ENCODE measurements at regions not wholly inside any gene's neighbourhood (a gene's known extent, or its start where the extent isn't known, plus 50 kb on each side); places are given as distances from the start of the nearest gene placed in this dataset.

DNA sequence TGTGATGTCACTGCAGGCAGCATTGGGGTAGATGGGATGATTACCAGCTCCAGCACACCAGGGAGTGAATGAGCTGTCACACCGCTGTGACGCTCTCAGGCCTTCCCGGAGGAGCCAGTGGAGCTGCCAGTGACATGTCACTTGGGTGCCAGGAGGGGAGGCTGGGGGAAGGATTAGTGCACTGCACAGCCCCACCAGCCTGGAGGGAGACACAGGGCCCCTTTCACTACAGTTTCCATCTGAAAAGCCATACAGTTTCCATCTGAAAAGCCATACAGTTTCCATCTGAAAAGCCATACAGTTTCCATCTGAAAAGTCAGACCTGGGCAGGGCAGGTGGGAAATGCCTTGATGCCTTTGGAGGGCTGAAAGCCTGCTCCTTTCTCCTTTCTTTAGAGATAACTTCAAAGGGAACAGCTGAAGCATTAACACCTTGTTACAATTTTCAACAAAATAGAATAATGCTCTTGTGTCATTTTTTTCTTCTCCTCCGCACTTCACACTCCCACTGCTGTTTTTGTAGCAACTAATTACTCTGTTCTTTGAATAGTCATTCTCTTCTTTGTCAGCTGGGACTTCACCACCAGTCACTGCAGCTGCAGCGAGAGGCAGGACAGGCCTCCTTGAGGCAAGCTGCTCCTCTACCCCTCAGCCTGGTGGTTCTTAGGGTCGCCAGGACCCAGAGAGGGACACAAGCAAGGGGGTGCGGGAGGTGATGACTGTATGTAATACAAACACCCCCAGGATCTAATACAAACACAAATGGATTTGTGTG lies 256.9 kb upstream of the RGS6 start:
- no peak overlapping the region for H3K27ac ChIP-seq (ENCODE audit: low read depth)
- no peaks in the 10 kb centered on the region for H3K36me3 ChIP-seq (ENCODE audit: insufficient read depth)
- 93% methylated on average over 7 of the region's 7 CpGs for WGBS
- DNase-seq (ENCODE audit: extremely low spot score) = no peak
- H3K4me1 ChIP-seq (ENCODE audit: insufficient read depth) = no peaks in the 10 kb centered on the region
- H3K4me3 ChIP-seq (ENCODE audit: low read depth, low read length) = no peak overlapping the region

DNA sequence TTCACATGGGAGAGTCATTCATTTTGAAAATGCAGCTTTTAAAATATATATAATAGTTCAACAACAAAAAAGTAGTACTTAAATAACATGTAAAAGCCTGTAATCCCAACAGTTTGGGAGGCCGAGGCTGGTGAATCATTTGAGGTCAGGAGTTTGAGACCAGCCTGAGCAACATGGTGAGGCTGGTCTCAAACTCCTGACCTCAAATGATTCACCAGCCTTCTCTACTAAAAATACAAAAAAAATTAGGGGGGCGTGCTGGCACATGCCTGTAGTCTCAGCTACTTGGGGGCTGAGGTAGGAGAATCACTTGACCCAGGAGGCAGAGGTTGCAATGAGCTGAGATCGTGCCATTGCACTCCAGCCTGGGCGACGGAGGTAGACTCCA lies 256.3 kb upstream of the RGS6 start:
- 97% methylated on average over 5 of the region's 5 CpGs for WGBS
- H3K27ac ChIP-seq (ENCODE audit: low read depth) = no peak overlapping the region
- H3K4me1 ChIP-seq (ENCODE audit: insufficient read depth) = no peaks in the 10 kb centered on the region
- H3K4me3 ChIP-seq (ENCODE audit: low read depth, low read length) = no peak overlapping the region
- DNase-seq (ENCODE audit: extremely low spot score) = no peak
- H3K36me3 ChIP-seq (ENCODE audit: insufficient read depth) = no peaks in the 10 kb centered on the region

DNA sequence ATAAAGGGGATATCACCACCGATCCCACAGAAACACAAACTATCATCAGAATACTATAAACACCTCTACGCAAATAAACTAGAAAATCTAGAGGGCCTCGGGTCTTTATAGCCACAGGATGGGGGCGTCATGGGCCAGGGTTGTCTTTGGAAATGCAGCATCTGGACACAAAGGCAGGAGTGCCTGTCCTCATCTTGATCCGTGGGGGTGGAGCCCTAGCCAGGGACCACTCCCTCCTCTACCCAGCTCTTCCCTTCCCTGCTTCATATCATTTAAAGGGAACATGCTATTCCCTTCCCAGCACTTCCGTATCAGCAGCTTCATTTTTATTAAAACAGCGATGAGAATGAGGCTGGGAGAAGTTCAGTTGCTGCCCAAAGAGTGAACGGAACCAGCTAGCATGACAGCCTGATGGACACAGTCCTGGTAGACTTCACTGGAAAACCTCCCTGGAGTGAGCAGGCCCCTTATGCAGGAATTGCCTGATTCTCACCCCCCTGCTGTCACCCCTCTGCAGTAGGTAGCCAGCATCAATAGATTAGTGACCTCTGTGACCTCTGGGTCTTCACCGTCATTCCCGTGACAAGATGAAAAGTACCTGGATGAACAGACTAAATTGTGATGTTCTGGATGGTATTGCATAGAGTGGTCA lies 251.4 kb upstream of the RGS6 start:
- Histone ChIP-seq H3K36me3 (ENCODE audit: insufficient read depth) (no peaks in the 10 kb centered on the region), H3K4me1 (ENCODE audit: insufficient read depth) (no peaks in the 10 kb centered on the region), H3K27ac (ENCODE audit: low read depth) (no peak overlapping the region), H3K4me3 (ENCODE audit: low read depth, low read length) (no peak overlapping the region)
- 81% methylated on average over 10 of the region's 10 CpGs for WGBS
- no peak for DNase-seq (ENCODE audit: extremely low spot score)

DNA sequence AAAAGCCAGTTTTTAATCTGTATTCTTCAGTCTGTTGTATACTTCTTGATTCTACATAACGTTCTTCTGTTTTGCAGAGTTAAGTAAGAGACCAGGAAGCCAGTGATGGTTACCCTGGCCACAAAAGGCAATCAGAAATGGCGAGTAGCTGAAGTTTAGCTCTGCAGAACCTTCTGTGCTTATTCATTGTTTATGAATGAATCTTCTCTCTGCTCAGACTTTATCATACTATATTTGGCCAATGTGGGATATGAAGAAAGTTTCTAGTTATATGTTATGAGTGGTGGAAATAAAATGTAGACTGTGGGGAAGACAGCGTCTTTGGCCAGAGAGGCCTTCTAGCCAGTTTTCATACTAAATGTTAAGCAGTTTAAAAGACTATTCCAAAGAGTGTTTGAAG lies 249.9 kb upstream of the RGS6 start:
- H3K4me3 ChIP-seq (ENCODE audit: low read depth, low read length) = no peak overlapping the region
- no peaks in the 10 kb centered on the region for H3K4me1 ChIP-seq (ENCODE audit: insufficient read depth)
- WGBS = 57% methylated on average over 3 of the region's 3 CpGs
- no peak overlapping the region for H3K27ac ChIP-seq (ENCODE audit: low read depth)
- no peak for DNase-seq (ENCODE audit: extremely low spot score)
- no peaks in the 10 kb centered on the region for H3K36me3 ChIP-seq (ENCODE audit: insufficient read depth)

DNA sequence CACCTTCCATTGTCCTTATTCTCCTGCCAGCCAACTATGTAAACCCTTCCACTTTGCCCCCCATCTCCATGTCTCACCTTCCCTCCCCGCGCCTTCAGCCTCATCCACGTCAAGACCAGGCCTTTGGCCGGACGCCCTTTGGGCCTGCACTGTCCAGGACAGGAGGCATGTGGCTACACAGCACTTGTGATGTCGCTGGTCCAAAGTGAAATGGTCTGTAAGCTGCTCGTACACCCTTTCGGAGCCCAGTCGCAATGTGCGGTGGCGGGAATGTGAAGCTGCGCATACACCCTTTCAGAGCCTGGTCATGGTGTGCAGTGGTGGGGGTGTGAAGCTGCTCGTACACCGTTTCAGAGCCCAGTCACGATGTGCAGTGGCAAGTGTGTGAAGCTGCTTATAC lies 247.9 kb upstream of the RGS6 start:
- Histone ChIP-seq H3K4me3 (ENCODE audit: low read depth, low read length) (no peak overlapping the region), H3K36me3 (ENCODE audit: insufficient read depth) (no peaks in the 10 kb centered on the region), H3K4me1 (ENCODE audit: insufficient read depth) (no peaks in the 10 kb centered on the region), H3K27ac (ENCODE audit: low read depth) (no peak overlapping the region)
- WGBS = 97% methylated on average over 15 of the region's 15 CpGs
- DNase-seq (ENCODE audit: extremely low spot score) = no peak

DNA sequence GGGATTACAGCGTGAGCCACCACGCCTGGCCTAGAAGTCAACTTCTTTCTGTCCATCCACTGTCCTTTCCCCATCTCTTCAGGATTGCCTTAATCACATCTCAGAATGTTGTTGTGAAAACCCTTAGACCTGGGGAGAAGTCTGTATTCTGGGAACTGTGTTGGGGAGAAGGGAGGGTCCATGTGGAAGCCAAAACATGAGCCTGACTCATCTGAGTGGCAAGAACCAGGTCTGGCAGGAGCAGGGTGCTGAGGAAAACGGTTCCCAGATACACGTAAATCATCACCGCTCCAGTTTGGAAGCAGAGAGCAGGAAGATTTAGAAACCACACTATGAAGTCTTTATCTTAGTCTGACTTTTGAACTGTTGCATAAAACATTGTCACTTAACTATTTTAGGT lies 245.6 kb upstream of the RGS6 start:
- Histone ChIP-seq H3K36me3 (ENCODE audit: insufficient read depth) (no peaks in the 10 kb centered on the region), H3K27ac (ENCODE audit: low read depth) (no peak overlapping the region)

DNA sequence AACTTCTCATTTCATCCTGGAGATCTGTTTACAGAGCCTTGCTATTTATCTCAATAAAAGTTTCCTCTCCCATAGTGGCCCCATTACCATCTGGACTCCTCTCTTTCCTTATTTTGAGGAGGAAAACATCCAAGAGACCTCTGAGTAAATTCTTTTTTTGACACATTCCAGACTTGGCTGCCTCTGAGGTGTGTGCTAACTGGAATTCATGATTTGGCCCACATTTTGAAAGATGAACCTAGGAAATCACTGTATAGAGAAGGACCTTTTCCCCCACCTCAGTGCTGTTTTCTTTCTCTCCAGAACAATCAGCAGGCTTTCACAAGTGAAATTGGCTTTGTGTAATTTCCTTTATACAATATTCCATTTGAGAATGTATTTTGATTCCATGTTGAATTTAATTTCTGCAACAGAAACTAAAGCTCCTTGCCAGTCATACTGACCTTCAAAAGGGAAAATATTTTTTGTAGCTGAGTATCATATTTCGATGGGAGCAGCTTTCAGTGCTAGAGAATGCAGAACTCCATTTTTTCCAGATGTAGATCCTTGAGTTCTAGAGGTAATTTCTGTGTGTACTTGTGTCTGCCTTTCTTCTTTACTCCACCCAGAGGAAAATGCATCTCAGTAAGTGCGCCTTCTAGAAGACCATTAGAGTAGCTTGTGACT lies 244.9 kb upstream of the RGS6 start:
- no peak for DNase-seq (ENCODE audit: extremely low spot score)
- no peak overlapping the region for H3K27ac ChIP-seq (ENCODE audit: low read depth)
- WGBS = 79% methylated on average over 2 of the region's 2 CpGs

More for the DNA sequence above, 245.6 kb upstream of the RGS6 start:
- WGBS = 58% methylated on average over 5 of the region's 5 CpGs
- no peak overlapping the region for H3K4me3 ChIP-seq (ENCODE audit: low read depth, low read length)
- H3K4me1 ChIP-seq (ENCODE audit: insufficient read depth) = no peaks in the 10 kb centered on the region
- no peak for DNase-seq (ENCODE audit: extremely low spot score)

DNA sequence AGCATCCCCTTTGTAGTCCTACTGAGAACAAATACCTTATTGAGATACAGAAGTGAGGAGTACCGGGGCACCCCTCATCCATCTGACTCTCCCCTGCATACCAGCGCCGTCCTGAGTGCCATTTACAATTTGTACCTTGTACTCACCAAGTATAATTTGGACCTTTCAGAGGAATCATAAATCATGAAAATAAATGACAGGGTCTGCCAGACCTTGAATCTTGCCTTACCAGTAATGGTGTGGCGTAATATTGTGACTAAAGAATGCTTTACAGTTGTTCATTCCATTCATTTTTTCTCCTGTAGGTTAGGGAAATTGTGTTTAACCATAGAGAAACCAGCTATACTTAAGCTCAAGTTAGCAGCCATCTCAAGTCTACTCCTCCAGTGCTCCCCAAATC lies 243.7 kb upstream of the RGS6 start:
- Histone ChIP-seq H3K4me3 (ENCODE audit: low read depth, low read length) (no peak overlapping the region), H3K36me3 (ENCODE audit: insufficient read depth) (no peaks in the 10 kb centered on the region), H3K27ac (ENCODE audit: low read depth) (no peak overlapping the region), H3K4me1 (ENCODE audit: insufficient read depth) (no peaks in the 10 kb centered on the region)
- no peak for DNase-seq (ENCODE audit: extremely low spot score)
- WGBS = 95% methylated on average over 4 of the region's 4 CpGs

More for the DNA sequence above, 244.9 kb upstream of the RGS6 start:
- Histone ChIP-seq H3K4me3 (ENCODE audit: low read depth, low read length) (no peak overlapping the region), H3K4me1 (ENCODE audit: insufficient read depth) (no peaks in the 10 kb centered on the region), H3K36me3 (ENCODE audit: insufficient read depth) (no peaks in the 10 kb centered on the region)

DNA sequence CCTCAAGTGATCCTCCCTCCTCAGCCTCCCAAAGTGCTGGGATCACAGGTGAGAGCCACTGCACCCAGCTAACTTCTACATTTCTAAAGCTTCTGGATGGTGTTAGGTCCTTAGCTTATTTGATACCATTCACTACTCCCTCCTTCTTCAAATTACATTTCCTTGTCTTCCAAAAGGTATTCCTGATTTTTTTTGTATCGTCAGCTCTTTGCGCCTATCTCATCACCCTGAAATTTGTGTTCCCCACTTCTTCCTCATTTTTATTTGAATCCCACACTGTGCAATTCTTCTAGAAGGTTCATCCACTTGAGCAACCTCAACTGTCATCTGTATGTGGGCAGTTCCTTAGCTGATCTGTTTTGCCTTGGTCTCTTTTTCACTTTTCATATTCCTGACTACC lies 241.8 kb upstream of the RGS6 start:
- no peak overlapping the region for H3K4me3 ChIP-seq (ENCODE audit: low read depth, low read length)
- no peak for DNase-seq (ENCODE audit: extremely low spot score)
- H3K4me1 ChIP-seq (ENCODE audit: insufficient read depth) = no peaks in the 10 kb centered on the region
- no peaks in the 10 kb centered on the region for H3K36me3 ChIP-seq (ENCODE audit: insufficient read depth)
- 99% methylated on average over 2 of the region's 2 CpGs for WGBS
- H3K27ac ChIP-seq (ENCODE audit: low read depth) = no peak overlapping the region

DNA sequence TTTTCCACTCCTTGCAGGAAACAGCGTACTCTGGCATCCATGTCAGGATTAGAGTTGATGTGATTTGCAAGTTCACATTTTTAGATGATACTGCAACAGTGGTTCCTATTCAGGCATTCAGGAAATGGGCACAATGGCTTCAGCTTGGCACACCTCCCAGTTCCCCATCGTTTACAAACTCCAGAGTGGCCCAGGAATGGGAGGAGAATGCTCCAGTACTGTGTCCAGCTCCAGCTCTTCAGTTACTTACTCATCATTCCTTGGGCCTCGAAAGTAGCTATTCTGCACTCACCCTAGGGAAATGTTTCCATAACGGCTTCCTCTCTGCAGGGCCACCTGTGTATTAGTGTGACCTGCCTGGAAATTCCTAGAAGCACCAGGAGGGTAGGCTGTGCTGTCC lies 239.7 kb upstream of the RGS6 start:
- Histone ChIP-seq H3K27ac (ENCODE audit: low read depth) (no peak overlapping the region), H3K4me1 (ENCODE audit: insufficient read depth) (no peaks in the 10 kb centered on the region), H3K36me3 (ENCODE audit: insufficient read depth) (no peaks in the 10 kb centered on the region), H3K4me3 (ENCODE audit: low read depth, low read length) (no peak overlapping the region)
- 58% methylated on average over 4 of the region's 4 CpGs for WGBS
- no peak for DNase-seq (ENCODE audit: extremely low spot score)

DNA sequence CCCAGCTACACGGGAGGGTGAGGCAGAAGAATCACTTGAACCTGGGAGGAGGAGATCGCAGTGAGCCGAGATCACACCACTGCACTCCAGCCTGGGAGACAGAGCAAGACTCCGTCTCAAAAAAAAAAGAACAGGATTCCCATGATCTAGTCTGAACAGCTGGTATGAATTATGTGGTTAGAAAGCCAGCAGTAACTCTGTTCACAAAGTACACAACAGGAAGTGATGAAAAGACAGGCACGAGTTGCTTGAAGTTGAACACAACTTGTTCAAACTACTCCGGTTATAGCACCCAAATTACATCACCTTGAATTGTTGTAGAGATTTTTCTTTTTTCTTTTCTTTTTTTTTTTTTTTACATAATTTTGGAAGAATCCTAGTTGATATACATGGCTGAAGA lies 238.8 kb upstream of the RGS6 start:
- Histone ChIP-seq H3K4me1 (ENCODE audit: insufficient read depth) (no peaks in the 10 kb centered on the region), H3K4me3 (ENCODE audit: low read depth, low read length) (no peak overlapping the region), H3K27ac (ENCODE audit: low read depth) (no peak overlapping the region), H3K36me3 (ENCODE audit: insufficient read depth) (no peaks in the 10 kb centered on the region)
- no peak for DNase-seq (ENCODE audit: extremely low spot score)
- 77% methylated on average over 6 of the region's 6 CpGs for WGBS

DNA sequence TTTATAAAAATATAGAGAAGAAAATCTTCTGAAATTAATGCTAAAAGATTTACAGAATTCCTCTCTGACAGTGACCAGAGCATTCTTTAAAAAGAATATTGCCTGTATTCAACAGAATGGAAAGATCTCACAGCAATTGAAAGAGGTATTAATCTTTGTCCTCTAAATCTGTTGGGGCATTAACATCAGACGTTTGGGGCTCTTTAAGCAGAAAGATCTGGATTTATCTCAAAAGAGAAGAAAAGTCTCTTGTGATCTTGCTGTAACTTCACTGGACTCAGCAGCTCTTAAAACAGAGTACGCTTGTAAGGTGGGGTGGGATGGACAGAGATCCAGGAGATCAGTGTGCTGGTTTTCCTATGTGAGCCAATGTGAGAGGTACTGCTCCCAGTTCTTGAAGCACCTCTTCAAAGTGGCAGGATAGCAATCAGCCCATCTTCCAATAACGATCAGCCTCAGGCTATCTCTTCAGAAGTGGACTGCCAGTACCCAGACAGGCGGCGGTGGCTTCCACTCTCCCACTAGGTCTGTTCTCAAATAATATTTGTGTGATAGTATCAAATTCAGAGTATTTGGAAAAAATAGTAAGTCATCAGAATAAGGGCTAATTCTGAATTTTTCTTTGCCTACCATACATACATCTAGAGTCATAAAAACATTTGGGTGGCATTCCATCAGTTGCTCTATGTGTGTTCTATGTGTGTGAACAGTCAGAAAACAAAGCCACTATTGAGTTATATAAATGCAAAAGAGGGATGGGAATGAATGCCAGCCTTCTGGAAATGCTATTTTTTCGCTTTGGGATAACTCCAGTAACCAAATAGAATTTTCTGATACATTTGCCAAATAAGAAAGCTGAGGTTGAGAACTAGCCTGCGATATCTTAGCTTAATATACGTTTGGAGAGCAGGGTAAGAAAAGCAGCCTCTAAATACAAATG lies 237.4 kb upstream of the RGS6 start:
- WGBS = 92% methylated on average over 8 of the region's 8 CpGs
- Histone ChIP-seq H3K36me3 (ENCODE audit: insufficient read depth) (no peaks in the 10 kb centered on the region), H3K4me1 (ENCODE audit: insufficient read depth) (no peaks in the 10 kb centered on the region), H3K4me3 (ENCODE audit: low read depth, low read length) (no peak overlapping the region), H3K27ac (ENCODE audit: low read depth) (no peak overlapping the region)
- DNase-seq (ENCODE audit: extremely low spot score) = no peak

DNA sequence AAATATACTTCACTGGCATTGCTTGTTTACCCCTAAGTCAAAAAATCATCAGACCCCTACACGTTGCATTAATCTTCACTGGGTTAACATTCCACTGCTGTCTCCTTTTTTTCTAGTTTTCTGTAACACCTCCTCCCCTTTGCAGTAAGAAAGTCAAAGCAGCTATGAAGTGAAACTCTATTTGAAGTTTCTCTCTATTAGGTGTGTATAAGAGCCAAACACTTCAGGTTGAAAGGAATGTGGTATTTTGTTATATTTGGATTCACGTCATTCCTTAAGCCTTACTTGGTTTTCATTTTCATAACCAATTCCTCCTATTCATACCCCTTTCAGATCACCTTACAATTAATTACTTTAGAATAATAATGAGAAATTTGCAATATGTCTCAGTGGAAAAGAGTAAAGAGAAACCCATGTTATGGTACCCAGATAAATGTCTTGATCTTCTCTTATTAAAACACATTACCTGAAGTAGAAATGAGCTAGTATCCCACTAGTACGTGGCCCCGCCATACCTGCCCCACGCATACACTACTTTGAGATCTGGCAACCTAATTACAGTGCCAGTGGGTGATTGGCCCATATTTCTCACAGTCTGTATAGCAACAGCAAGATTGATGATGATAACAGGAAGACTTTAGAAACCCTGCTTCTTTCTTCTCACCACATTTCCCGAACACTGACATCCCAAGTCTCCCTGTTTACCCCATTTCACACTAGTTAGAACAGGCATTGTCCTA lies 236.4 kb upstream of the RGS6 start:
- WGBS = 93% methylated on average over 6 of the region's 6 CpGs

More for the DNA sequence above, 236.4 kb upstream of the RGS6 start:
- DNase-seq (ENCODE audit: extremely low spot score) = no peak
- no peak overlapping the region for H3K4me3 ChIP-seq (ENCODE audit: low read depth, low read length)
- no peak overlapping the region for H3K27ac ChIP-seq (ENCODE audit: low read depth)
- H3K4me1 ChIP-seq (ENCODE audit: insufficient read depth) = no peaks in the 10 kb centered on the region
- no peaks in the 10 kb centered on the region for H3K36me3 ChIP-seq (ENCODE audit: insufficient read depth)
